ENCODE measurements at regions not wholly inside any gene's neighbourhood (a gene's known extent, or its start where the extent isn't known, plus 50 kb on each side); places are given as distances from the start of the nearest gene placed in this dataset.
A peak's percentile ranks its signal among the peaks of the same experiment; 100 is the strongest.

DNA sequence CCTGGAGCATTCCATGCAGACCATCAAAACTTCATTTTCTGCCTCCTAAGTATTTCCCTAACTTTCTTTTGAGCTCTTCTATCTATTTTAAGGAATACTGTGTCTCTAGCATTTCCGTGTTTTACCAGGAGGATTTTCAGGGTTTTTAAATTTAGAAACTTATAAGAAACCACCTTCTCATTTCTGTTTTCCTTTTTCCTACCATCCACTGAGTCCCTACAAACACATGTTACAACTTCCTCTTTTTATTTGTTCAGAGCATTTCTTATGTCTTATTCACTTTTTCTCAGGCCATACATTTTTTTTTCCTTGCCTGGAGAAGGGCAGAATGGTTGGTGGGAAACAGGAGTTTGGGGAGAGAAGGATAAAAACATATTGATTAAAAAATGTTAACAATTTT is 130.0 kb upstream of the BMP5 start:
- no peak for DNase-seq

DNA sequence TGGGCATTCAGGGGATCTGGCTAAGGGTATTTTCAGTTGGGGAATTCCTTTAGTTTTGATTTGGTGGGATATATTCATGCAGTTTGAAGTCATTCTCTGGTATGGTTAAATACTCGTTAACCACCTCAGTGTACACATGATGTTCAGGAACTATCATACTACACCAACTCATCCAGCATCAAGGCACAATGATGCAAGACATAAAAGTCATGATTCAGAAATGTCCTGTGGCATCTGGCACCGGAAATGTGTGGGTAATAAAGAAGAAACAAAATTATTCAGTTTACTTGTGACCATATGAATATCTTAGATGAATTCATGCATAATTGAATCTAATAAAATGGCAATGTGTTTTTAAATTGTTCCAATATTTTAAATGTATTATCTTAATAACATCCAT is 129.0 kb upstream of the BMP5 start:
- DNase-seq = peak; percentile 36 to 47

DNA sequence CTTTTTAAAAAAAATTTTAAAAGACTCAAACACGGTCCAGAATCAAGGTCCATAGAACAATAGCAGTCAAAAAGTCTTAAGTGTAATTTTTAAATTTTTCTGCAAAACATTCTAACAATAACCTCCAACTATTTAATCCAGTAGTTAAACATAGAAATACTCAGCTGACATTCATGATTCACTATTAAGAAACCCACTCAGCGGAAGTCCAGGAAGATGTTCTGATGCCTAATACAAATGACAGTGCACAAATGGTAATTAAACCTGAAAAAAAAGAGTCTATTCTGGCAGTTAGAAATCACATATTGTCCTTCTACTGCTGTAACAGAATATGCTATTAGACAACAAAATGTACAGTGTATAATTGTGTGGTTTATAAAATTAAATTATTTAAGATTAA is 128.2 kb upstream of the BMP5 start:
- DNase-seq = peak in 1 of 2 donors; percentile 9

DNA sequence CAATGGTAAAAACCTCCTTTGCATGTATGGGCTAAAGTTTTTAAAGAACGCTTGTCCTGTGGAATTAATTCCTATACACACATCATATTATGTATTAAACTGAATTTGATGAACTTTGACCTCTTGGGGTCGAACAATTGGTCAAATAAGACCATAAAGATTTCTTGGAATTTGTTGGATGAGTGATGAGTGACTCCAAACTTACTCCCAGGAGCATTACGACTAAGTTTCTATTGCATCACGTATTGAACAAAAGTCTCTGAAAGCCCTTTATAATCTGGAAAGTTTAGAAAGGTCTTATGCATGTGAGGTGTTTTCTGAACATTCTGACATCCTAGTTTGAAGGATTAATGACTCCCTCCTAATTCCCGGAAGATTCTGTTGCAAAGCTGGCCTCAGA is 126.9 kb upstream of the BMP5 start:
- DNase-seq = no peak

DNA sequence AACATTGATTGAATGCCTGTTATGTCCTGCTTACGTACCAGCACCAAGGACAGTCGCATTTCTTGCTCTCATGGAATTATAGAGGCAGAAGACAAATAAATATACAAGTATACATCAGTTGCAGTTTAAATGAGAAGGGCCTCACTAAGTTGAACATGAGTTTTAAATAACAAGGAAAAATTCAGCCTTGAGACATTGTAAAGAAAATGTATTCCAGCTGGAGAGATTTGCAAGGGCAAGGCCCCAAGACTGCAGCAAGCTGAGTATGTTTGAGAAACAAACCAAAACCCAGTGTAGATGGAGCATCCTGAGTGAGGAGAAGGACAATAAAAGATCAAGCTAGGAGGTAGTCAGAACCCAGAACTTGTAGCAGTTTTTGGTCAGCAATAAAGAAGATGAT is 123.2 kb upstream of the BMP5 start:
- DNase-seq = no peak

DNA sequence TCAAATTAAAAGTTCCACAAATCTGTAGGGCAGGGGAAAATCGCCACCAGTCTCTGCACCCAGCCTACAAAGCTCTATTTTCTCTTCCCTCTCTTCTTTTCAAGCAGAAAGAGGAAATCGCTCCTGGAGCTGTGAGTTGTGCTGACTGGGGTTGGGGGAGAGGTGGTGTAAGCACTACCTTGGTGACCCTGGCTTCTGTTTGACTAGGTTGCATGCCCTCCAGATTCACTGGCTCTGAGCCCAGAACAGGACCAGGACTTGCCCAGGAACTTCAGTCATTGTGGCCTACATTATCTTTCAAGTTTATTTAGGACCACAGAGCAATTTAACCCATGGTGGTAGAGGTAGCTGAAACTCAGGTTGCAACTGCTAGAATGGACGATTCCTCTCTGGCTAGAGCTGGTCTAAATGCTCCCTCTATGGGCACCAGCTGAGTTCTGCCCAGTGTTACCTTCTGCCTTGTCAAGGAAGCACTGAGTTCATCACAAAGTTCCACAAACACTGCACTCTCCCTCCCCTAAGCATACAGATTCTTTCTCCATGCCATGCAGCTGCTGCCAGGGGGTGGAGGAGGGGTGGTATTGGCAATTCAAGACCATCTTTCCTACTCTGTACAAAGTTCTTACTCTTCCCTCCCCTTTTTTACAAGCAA is 122.0 kb upstream of the BMP5 start:
- no peak for DNase-seq

DNA sequence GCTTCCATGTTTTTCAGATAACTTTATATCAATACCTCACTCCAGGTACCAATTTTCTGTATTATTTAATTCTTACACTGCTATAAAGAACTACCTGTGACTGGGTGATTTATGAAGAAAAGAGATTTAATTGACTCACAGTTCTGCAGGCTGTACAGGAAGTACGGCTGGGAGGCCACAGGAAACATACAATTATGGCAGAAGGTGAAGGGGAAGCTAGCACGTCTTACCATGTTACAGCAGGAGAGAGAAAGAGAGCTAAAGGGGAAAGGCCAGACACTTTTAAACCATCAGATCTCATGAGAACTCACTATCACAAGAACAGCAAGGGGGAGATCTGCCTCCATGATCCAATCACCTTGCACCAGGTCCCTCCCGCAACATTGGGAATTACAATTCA is 119.1 kb upstream of the BMP5 start:
- no peak for DNase-seq

GRCh38 chr6:55993418-55993817 is 118.0 kb upstream of the BMP5 start:
- DNase-seq = no peak

- DNase-seq = peak; percentile 11 to 39
Observed at GRCh38 chr6:55992546-55992945, 117.2 kb upstream of the BMP5 start.

GRCh38 chr6:55985309-55985708 is 109.9 kb upstream of the BMP5 start:
- DNase-seq = no peak

DNA sequence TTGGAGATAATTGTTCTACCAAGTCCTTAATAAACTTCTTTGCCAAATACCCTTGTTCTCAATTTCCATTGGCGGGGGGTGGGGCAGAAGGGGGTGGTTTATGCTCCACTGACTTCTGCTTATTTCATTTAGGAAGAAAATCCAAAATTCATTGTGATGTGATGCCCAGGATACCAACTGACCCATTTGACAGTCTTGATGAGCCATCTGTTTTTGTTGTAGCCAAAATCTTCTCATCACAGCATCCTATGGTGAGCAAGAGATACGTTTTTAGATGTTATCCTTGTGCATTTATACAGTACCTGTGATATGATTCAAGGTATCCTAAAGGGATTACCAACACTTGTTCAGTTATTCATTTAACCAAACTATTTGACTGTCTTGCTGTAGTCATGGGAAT is 108.5 kb upstream of the BMP5 start:
- no peak for DNase-seq

DNA sequence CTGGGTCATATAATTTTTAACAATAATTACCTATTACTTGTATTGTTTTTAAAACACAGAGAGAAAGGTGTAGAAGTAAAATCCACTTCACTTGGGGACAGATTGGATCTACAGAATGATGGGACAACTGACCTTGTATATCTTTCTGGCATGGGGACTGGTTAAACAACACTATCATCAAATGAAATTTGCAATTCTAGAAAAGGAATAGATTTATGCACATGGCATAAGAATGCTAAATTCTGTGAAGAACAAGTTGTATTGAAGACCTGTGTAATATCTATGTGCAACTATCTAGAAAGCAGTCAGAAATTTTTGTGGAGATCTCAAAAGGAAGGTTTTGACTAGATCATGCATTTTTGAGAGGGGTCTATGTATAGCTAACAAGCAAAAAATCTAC is 106.3 kb upstream of the BMP5 start:
- DNase-seq = no peak

- DNase-seq = peak in 1 of 2 donors; percentile 81
Observed at GRCh38 chr6:55980627-55981211, 105.3 kb upstream of the BMP5 start.

GRCh38 chr6:55979526-55979925 is 104.1 kb upstream of the BMP5 start:
- peak; percentile 16 to 20 for DNase-seq

GRCh38 chr6:55977959-55978665 is 102.7 kb upstream of the BMP5 start:
- DNase-seq = no peak

- DNase-seq = no peak
Observed at GRCh38 chr6:55974688-55975087, 99.3 kb upstream of the BMP5 start.

DNA sequence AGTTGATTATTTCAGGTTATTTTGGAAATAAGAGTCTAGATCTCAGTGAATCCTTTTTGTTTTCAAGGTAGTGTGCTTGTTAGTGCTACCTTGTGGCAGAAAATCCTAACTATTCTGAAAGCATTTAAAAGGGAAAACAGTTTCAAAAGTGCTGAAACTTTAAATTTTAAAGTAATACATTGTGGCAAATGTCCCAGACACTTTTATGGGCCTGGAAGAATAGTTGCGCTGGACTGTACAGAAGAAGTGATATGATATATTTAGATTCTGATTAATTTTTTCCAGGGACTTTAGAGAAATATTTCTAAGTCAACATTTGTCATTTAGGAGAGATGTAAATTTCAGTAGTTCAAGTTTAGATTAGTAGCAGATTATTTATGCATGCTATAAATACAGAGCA is 96.7 kb upstream of the BMP5 start:
- no peak for DNase-seq

DNA sequence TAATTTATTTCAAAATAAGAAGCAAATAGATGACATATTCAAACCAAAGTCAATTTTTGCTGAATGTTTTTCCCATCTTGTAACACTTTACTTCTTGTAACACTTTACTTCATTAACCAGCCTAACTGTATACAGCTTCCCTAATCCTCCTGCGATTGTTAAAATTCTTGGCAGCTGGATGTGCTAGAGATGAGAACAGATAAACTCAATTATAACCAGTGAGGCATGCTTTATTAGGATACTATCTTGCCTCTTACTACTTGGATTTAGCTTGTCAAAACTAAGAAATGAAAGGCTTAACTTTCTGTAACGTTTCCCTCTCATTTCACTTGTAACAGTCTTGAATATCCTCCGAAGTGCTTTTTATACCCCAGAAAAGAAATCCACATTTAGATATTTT is 94.1 kb upstream of the BMP5 start:
- DNase-seq = no peak

DNA sequence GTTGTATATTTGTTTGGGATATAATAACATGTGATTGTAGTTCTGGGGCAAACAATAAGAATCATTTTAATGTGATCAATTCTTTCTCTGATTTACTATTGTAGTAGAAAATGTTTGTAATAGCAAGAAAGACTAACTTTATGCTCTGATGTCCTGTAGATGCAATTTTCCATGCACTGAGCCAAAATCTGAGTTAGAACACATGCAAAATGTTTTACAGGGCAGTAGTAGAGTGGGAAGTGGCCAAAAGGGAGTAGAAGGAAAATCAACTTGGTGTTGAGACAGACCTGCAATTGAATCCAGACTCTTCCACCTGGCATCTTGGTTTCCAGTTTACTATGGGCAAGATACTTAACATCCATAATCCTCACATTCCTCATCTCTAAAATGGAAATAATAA is 93.5 kb upstream of the BMP5 start:
- DNase-seq = no peak

DNA sequence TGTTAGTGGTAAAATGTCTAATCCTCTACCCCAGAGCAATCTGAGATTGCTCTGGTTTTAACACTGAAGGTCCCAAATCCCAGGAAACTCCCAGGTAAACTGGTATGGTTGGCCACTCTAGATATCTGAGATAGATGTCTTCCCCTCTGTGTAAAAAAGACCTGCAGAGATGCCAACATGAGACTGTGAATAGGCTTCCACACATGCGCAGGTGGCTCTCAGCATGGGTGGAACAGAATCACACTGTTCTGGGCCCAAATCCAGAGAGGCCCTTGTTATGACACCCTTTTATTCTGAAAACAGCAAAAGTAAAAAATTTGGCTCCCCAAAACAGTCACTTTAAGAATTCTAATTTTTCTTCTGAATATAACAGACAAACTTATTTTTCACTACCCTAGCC is 88.7 kb upstream of the BMP5 start:
- no peak for DNase-seq

DNA sequence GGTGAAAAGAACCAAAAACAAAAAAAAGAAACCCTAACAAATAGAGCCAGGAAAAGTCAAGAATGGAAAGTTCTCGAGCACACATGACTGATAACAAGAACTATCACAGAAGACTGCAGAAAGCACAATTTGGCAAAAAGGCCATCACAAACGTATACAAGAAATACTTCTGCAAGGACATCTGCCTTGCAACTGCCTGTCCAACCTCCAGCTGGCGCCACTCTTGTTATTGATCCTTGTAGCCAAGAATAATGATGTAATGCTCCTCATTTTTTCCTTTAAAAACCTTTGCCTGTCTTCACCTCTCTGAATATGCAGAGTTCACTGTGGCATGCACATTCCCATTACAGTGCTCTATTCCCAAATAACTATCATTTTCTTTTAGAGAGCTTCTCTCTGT is 87.9 kb upstream of the BMP5 start:
- no peak for DNase-seq

DNA sequence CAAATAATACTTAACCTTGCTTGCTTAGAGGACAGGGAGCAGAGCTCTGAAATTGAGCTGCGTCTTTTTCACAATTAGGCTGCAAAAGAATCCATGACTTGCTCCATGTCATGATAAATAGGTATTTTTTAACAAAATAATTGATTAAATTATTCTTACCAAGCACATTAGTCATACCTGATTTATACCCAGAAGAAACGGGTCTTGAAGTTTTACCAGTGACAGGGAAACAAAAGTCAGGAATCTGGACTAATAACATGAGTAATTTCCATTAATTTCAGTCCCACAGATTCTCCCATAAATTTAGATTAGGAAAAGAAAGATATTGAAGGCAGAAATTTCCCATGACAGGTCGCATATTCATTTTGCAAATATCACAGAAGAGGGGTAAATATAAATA is 85.0 kb upstream of the BMP5 start:
- DNase-seq = no peak

DNA sequence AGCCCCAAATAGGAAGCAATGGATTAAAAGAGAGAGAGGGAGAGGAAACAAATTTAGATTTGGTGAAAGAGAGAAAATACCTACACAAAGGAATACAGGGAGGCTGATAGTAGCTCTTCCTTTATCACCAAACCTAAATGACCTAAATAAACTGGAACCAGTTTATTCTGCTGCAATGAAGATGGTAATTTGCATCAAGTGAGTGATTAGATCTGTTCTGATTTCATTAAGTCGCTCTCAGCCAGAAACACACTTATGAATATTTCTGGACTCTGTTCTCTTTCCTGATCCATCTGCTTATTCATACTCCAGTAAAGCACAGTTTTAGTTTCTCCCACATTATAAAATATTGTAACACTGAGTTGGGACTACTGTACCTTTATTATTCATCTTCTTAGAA is 83.4 kb upstream of the BMP5 start:
- DNase-seq = no peak

DNA sequence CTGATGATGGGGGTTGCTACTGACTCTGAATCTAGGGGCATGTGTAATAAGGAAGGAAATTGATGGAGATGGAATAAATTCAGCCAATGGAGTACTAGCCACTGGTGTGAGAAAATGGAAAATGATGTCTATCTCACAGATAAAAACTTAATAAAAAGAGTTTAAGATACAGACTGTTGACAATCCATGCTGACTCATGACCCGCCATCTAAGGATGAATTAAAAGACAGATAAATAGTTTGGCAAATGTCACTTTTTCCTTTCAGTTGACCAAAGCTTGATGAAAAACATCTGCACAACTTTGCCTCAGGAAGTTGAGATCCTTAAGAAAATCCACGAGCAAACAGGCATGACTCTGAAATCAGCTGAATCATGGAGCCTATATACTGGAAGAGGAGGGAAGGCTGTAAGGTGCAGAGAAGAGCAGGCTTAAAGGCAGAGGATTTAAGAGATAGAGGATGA is 82.6 kb upstream of the BMP5 start:
- DNase-seq = no peak

GRCh38 chr6:55955684-55956083 is 80.3 kb upstream of the BMP5 start:
- DNase-seq = no peak

Measured in inflammatory macrophage treated with lipopolysaccharide for 1 hour (primary cell).